GM12891 (cell line): ENCODE measurements at regions not wholly inside any gene's neighbourhood (a gene's known extent, or its start where the extent isn't known, plus 50 kb on each side); places are given as distances from the start of the nearest gene placed in this dataset.
"Not testable (repeated sequence)": the region's sequence is repeated elsewhere in the genome, so short reads cannot be mapped to it uniquely, and the experiment has no call there.

Experiments
- DNase-seq: peaks from one replicate; pipeline ENCODE4 v3.0.0; 2011; ENCODE audit warnings: low spot score; ENCODE audit not compliant: insufficient read length
- FAIRE-seq: peaks from 2 replicates; lab custom pipeline; 2011; peaks lifted over from hg19 to GRCh38; lab: Jason Lieb, UNC
- PAX5 ChIP-seq: IDR thresholded peaks from 2 replicates; pipeline ENCODE4 v1.6.1; 2011; ENCODE audit warnings: low read length, moderate library complexity, mild to moderate bottlenecking; ENCODE audit not compliant: insufficient read depth, severe bottlenecking
- POLR2A ChIP-seq: IDR thresholded peaks from 2 replicates; pipeline ENCODE4 v1.6.1; 2011; ENCODE audit warnings: low read depth, low read length, control low read depth
- POLR2AphosphoS5 ChIP-seq: IDR thresholded peaks from 2 replicates; pipeline ENCODE4 v1.6.1; 2011; ENCODE audit warnings: low read depth, low read length, control low read depth
- POU2F2 ChIP-seq: IDR thresholded peaks from 2 replicates; pipeline ENCODE4 v1.6.1; 2011; ENCODE audit warnings: low read depth, mild to moderate bottlenecking, control low read depth, low read length, moderate library complexity
- SPI1 ChIP-seq: IDR thresholded peaks from 2 replicates; pipeline ENCODE4 v1.6.1; 2011; ENCODE audit warnings: low read depth, low read length, control low read depth
- TAF1 ChIP-seq: IDR thresholded peaks from 2 replicates; pipeline ENCODE4 v1.6.1; 2011; ENCODE audit warnings: low read depth, low read length, control low read depth

DNA sequence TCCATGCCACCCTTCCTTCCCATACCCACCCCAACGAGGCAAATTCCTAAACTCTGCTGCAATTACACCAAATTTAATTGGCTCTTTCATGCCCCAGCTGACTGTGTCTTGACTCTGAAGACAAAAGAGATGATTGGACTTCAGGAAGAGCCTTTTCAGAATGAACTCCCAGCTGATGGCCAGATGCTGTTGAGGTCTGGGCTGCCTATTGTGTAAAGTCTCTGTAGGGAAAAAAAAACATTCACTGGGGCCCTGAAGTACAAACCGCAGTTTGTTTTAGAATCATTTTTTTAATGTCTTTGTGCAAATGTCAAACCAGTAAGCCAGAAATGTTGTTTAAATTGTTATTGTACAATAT, 174.8 kb downstream of the HHIP start:
- DNase-seq (no peak), FAIRE-seq (no peak)
- TF ChIP-seq POLR2A (no peak), SPI1 (no peak), PAX5 (no peak), POLR2AphosphoS5 (no peak), TAF1 (no peak), POU2F2 (no peak)

DNA sequence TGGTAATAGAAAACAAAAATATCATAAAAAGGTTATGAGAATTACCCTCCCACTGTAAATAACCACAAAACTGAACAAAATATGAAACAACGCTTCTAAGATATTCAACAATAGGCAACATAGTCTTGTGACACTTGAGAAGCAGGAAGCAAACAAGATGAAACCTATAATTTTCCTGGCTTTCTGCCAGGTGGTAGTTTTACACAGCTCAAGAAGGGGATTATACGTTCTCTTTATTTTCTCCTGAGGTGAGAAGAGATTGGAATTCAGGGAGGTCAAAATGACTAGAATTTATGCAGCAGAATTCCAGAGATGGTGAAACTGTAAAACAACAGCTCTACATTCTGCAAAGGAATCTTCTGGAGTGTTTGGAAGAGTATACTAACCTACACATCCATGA, 186.0 kb downstream of the HHIP start:
- DNase-seq: no peak
- no peak for FAIRE-seq
- TF ChIP-seq SPI1: no peak
- TF ChIP-seq PAX5: no peak
- no peak for TF ChIP-seq POU2F2
- no peak for TF ChIP-seq POLR2A
- no peak for TF ChIP-seq POLR2AphosphoS5
- no peak for TF ChIP-seq TAF1

DNA sequence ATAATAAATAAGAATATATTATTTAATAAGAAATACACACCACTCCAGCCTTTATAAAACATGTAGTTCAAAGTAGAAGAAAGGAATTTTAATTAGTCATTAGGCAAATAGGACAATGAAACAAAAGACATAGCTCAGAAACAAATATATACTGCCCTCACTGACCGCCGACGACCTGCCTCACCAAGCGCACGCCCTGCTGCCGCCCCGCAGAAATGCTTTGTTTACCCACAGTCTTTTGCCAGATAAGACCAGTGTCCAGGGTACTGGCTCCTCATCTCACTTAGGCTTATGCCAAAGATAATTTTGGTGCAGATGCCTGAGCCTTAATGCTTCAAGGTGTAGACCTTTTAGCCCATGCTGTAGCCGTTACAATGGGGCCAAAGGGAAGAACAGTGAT, 199.5 kb downstream of the HHIP start:
- DNase-seq (no peak), FAIRE-seq (no peak)
- TF ChIP-seq POLR2A: no peak
- no peak for TF ChIP-seq PAX5
- no peak for TF ChIP-seq POLR2AphosphoS5
- TF ChIP-seq POU2F2: no peak
- no peak for TF ChIP-seq SPI1
- no peak for TF ChIP-seq TAF1

DNA sequence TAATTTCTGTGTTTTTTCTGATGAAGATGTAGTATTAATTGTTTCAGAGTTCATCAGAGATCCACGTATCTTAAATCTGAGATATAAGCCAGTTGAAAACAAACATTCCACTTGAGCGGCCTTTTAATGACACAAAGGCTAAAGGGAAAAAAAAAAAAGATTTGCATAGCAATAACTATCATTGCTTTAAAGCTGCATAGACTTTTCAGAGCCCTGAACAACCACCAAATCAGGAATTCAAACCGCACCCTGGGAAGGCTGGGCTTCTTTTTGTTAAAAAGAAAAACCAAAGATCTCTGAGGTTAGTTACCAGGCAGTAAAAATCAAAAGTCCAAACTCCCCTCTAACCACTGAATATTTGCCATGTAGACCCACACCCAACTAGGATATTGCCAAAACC, 206.0 kb downstream of the HHIP start:
- TF ChIP-seq TAF1: no peak
- TF ChIP-seq POU2F2: no peak
- TF ChIP-seq PAX5: no peak
- no peak for TF ChIP-seq SPI1
- no peak for TF ChIP-seq POLR2AphosphoS5
- no peak for TF ChIP-seq POLR2A
- DNase-seq (no peak), FAIRE-seq (no peak)

DNA sequence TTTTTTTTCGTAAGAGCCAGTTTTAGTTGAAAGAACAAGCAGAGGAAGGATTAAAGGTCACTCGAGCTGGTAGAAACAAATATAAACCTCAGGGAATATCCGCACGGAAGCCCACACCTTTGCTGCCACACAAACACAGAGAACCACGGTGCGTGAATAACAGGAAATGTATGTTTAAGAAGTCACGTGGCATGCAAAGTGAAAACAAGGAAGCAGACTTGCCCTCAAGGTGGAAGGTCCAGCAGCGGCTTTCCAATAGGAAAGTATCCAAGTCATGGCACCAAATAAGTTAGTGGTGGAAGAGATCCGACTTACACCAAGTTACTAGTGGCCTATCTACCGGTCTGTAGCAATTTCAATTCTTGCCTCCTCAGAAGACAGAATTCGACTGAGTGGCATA, 215.5 kb downstream of the HHIP start:
- DNase-seq (no peak), FAIRE-seq (no peak)
- TF ChIP-seq POU2F2: no peak
- TF ChIP-seq PAX5: no peak
- no peak for TF ChIP-seq POLR2AphosphoS5
- no peak for TF ChIP-seq SPI1
- no peak for TF ChIP-seq POLR2A
- TF ChIP-seq TAF1: no peak

DNA sequence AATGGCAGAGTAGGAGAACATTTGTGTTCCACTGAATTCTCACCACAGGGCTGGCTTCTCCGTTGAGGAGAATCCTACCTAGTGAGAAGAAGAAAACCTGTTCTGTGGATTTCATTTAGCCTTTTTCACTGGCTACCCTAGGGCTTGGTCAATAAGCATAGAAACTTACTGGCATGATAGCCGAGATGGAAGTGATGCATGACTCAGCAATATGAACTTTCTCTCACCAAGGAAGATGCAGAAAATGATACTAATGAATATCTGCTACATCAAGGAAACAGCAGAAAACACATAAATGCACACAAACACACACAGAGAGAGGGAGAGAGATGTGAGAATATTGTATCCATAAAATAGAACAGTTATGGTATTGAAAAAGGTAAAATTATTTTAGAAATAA, 216.3 kb downstream of the HHIP start:
- no peak for TF ChIP-seq POLR2AphosphoS5
- FAIRE-seq: no peak
- DNase-seq: no peak

DNA sequence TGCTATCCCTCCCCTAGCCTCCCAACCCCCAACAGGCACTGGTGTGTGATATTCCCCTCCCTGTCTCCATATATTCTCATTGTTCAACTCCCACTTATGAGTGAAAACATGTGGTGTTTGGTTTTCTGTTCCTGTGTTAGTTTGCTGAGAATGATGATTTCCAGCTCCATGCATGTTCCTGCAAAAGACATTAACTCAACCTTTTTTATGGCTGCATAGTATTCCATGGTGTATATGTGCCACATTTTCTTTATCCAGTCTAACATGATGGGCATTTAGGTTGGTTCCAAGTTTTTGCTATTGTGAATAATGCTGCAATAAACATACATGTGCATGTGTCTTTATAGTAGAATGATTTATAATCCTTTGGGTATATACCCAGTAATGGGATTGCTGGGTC, 218.9 kb downstream of the HHIP start:
- DNase-seq, FAIRE-seq: not testable (repeated sequence)

DNA sequence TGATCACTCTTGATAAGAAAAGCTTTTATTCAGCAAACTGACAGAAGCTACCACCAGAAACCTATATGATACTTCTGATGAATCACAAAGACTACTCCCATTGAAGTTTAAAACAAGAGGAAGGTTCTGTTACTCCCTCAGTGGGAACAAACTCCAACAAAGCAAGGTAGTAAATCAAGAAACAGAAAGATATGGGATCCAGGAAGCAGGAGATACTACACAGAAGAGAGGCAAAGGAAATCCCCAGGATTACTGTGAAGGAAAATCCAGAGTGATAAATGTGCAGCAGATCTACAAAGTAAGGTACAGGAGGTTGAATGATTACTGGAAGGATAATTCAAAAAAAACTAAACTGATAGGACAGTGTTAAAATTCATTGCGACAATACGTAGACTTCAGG, 222.4 kb downstream of the HHIP start:
- FAIRE-seq (no peak), DNase-seq (no peak)
- TF ChIP-seq PAX5 (no peak), POLR2AphosphoS5 (no peak), POU2F2 (no peak)

DNA sequence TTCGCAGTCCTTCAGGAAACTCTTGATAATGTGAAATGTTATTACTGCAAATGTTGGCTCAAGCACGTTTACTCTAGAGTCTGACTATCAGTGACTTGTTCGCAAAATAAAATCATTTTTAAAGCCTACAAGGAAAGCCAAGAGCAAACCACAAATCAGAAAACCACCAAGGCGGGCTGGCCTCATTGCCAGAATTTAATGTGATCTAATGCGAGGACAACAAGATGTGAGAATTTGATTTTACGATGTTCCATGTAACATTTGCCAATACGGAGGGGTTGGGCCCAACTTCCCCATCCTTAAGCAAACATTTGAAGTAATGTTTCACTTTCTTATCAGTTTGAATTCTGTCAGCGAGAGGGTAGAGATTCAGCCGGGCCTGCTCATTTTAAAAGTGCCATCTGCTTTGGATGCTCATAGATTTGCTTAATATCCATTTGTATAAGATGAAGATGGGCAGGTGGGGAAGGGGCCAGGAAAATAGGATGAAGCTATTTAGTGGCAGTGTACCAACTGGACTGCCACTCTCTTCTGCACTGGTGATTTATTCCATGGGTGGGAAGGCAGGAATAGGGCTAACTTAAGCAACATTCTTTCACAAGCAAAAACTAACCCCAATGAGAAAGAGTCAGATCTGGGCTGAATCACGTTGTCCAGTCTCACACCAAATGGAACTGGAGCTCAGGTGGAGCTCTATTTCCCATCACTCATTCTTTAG, 225.3 kb downstream of the ANAPC10 start:
- DNase-seq (no peak), FAIRE-seq (no peak)
- TF ChIP-seq POLR2A: no peak
- no peak for TF ChIP-seq POLR2AphosphoS5
- TF ChIP-seq SPI1: no peak
- TF ChIP-seq PAX5: no peak
- no peak for TF ChIP-seq TAF1
- no peak for TF ChIP-seq POU2F2

DNA sequence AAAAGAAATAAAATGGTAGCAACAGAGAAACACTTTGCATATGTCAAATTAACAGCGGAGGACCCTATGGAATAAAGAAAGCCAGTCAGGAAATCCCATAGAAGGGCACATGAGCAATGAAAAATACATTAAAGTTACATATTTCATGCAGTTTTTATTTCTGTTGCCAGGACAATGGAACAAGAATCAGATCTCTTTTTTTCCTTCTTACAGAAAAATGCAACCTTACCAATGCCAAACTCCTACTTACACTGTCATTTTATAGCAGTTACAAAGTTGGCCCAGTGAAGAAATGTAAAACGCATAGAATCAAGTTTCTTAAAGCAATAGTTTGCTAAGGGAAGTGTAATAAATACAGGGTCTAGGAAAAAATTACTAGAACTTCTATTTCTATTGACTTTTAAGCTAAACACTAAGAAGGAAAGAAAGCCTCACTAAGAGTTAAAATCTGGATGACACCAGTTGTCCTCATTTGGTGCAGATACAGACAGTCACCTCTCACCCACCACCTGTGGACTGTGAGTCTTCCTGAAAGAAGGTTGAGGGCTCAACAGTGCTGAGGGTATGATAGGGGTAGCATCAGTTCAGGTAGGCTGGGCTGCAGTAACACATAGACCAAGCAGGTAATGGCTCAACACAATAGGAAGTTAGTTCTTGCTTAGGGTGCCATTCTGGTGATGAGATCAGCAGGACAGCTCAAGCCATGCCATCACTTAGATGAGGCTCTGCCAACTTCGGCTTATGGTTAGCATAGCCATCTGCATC, 224.6 kb downstream of the ANAPC10 start:
- TF ChIP-seq POU2F2 (no peak), POLR2A (no peak), SPI1 (no peak), TAF1 (no peak), POLR2AphosphoS5 (no peak), PAX5 (no peak)
- no peak for FAIRE-seq

More for the DNA sequence above, 224.6 kb downstream of the ANAPC10 start:
- no peak for DNase-seq
